ENCODE measurements at regions not wholly inside any gene's neighbourhood (a gene's known extent, or its start where the extent isn't known, plus 50 kb on each side); places are given as distances from the start of the nearest gene placed in this dataset.

GRCh38 chr18:72692086-72692485 lies 147.9 kb upstream of the CBLN2 start:
- TF ChIP-seq ZNF565 (CRISPR knock-in tag; conservative IDR thresholded peaks at IDR 0.05; ENCODE audit: low read depth): no peak
- no peak for TF ChIP-seq PATZ1 (CRISPR knock-in tag; IDR thresholded peaks at IDR 0.05; ENCODE audit: borderline replicate concordance)
- no peak for TF ChIP-seq POU6F1 (CRISPR knock-in tag; IDR thresholded peaks at IDR 0.05; ENCODE audit: borderline replicate concordance, low read depth)
- TF ChIP-seq ARNTL (CRISPR knock-in tag; IDR thresholded peaks at IDR 0.05; ENCODE audit: borderline replicate concordance, low read depth): no peak
- no peak for TF ChIP-seq ZFP3 (CRISPR knock-in tag; IDR thresholded peaks at IDR 0.05)
- TF ChIP-seq RARB (CRISPR knock-in tag; IDR thresholded peaks at IDR 0.05): no peak
- no peak for TF ChIP-seq ZNF8 (CRISPR knock-in tag; IDR thresholded peaks at IDR 0.05)
- TF ChIP-seq ESRRG (CRISPR knock-in tag; IDR thresholded peaks at IDR 0.05): no peak
- TF ChIP-seq ZNF70 (CRISPR knock-in tag; IDR thresholded peaks at IDR 0.05): no peak

All from SK-N-SH treated with all-trans-retinoic acid at 6 μM for 48 hours (cell line).